GOT3 (cell line): ENCODE measurements at regions not wholly inside any gene's neighbourhood (a gene's known extent, or its start where the extent isn't known, plus 50 kb on each side); places are given as distances from the start of the nearest gene placed in this dataset.
"Not testable (repeated sequence)": the region's sequence is repeated elsewhere in the genome, so short reads cannot be mapped to it uniquely, and the experiment has no call there.

Source experiments
- DNase-seq: peaks from one replicate; lab custom pipeline; 2025; ENCODE audit warnings: mixed read lengths; lab: John Stamatoyannopoulos, UW

GRCh38 chr9:21695874-21696341, 106.5 kb upstream of the MTAP start:
- DNase-seq = no peak

GRCh38 chr9:21696411-21696871, 106.0 kb upstream of the MTAP start:
- no peak for DNase-seq

- DNase-seq = no peak
Measured at GRCh38 chr9:21708260-21708711, 94.2 kb upstream of the MTAP start.

- DNase-seq = no peak
Measured at GRCh38 chr9:21708856-21709255, 93.6 kb upstream of the MTAP start.

- no peak for DNase-seq
Measured at GRCh38 chr9:21709464-21710058, 92.9 kb upstream of the MTAP start.

- DNase-seq = no peak
Measured at GRCh38 chr9:21710548-21711191, 91.8 kb upstream of the MTAP start.

GRCh38 chr9:21711504-21711903, 90.9 kb upstream of the MTAP start:
- DNase-seq = no peak

GRCh38 chr9:21715408-21715807, 87.0 kb upstream of the MTAP start:
- no peak for DNase-seq

GRCh38 chr9:21720758-21721157, 81.7 kb upstream of the MTAP start:
- DNase-seq = no peak

GRCh38 chr9:21727411-21727810, 75.0 kb upstream of the MTAP start:
- DNase-seq = not testable (repeated sequence)

- DNase-seq = no peak
Measured at GRCh38 chr9:21728781-21729180, 73.7 kb upstream of the MTAP start.

GRCh38 chr9:21729648-21730047, 72.8 kb upstream of the MTAP start:
- no peak for DNase-seq

- no peak for DNase-seq
Measured at GRCh38 chr9:21730899-21731298, 71.5 kb upstream of the MTAP start.

- DNase-seq = no peak
Measured at GRCh38 chr9:21741151-21741550, 61.3 kb upstream of the MTAP start.

GRCh38 chr9:21744320-21744719, 58.1 kb upstream of the MTAP start:
- no peak for DNase-seq

- DNase-seq = no peak
Measured at GRCh38 chr9:21744841-21745240, 57.6 kb upstream of the MTAP start.

GRCh38 chr9:21746550-21746949, 55.9 kb upstream of the MTAP start:
- no peak for DNase-seq

- DNase-seq = no peak
Measured at GRCh38 chr9:21747175-21747574, 55.3 kb upstream of the MTAP start.

- DNase-seq = no peak
Measured at GRCh38 chr9:21750021-21750735, 52.3 kb upstream of the MTAP start.

- no peak for DNase-seq
Measured at GRCh38 chr9:21751998-21752397, 50.4 kb upstream of the MTAP start.
